Testis (tissue), 2 donors: ENCODE measurements at regions not wholly inside any gene's neighbourhood (a gene's known extent, or its start where the extent isn't known, plus 50 kb on each side); places are given as distances from the start of the nearest gene placed in this dataset.

Experiments used
- DNase-seq: peaks from one replicate; pipeline ENCODE4 v3.0.0-alpha.2; 2019
- H3K27ac ChIP-seq, 2 donors: fragments of 200-600 bp; sonication (generic); one replicate each; pipeline ENCODE4 v1.5.1; 2019
- H3K27me3 ChIP-seq: fragments of 200-600 bp; sonication (generic); one replicate; pipeline ENCODE4 v1.5.1; 2019
- H3K36me3 ChIP-seq: fragments of 200-600 bp; sonication (generic); one replicate; pipeline ENCODE4 v1.5.1; 2017; ENCODE audit warnings: low read depth; ENCODE audit errors: missing control alignments
- H3K4me1 ChIP-seq: fragments of 200-600 bp; sonication (generic); one replicate; pipeline ENCODE4 v1.5.1; 2019
- H3K4me3 ChIP-seq, 2 donors: fragments of 200-600 bp; sonication (generic); one replicate each; pipeline ENCODE4 v1.5.1; 2017 to 2019
- H3K9me3 ChIP-seq: fragments of 200-600 bp; sonication (generic); one replicate; pipeline ENCODE4 v1.5.1; 2017
- POLR2A ChIP-seq: fragments of 450-650 bp; IDR thresholded peaks from one replicate; pipeline ENCODE4 v1.6.1; 2017; ENCODE audit warnings: antibody characterized with exemption, mild to moderate bottlenecking, moderate library complexity
- WGBS, 2 donors: methylation state at CpG; one replicate each; pipeline ENCODE4 v1.1.5; 2018; 5-methylcytosine and 5-hydroxymethylcytosine counted together
- intact Hi-C: fragments of 100-400 bp; cut with DNase I; formaldehyde crosslinking; loops from one replicate; pipeline ENCODE4 v1.15.1; 2023; ENCODE audit warnings: low total_unique reads
- TF ChIP-seq, protein P1 (sequence below), 3 experiments: fragments of 450-650 bp in 2 of 3; fragments of 200-600 bp in 1 of 3; sonication (generic) in 1 of 3; IDR thresholded peaks; one replicate each; pipeline ENCODE4 v1.5.1; 2016 to 2019; ENCODE audit warnings: antibody characterized with exemption in 3 of 3, mild to moderate bottlenecking in 2 of 3, moderate library complexity in 1 of 3

GRCh38 chr4:14708574-14708973, 293.7 kb upstream of the CPEB2 start:
- intact Hi-C loops = no loop called here
- TF ChIP-seq POLR2A = no peak
- TF ChIP-seq, protein P1, sequence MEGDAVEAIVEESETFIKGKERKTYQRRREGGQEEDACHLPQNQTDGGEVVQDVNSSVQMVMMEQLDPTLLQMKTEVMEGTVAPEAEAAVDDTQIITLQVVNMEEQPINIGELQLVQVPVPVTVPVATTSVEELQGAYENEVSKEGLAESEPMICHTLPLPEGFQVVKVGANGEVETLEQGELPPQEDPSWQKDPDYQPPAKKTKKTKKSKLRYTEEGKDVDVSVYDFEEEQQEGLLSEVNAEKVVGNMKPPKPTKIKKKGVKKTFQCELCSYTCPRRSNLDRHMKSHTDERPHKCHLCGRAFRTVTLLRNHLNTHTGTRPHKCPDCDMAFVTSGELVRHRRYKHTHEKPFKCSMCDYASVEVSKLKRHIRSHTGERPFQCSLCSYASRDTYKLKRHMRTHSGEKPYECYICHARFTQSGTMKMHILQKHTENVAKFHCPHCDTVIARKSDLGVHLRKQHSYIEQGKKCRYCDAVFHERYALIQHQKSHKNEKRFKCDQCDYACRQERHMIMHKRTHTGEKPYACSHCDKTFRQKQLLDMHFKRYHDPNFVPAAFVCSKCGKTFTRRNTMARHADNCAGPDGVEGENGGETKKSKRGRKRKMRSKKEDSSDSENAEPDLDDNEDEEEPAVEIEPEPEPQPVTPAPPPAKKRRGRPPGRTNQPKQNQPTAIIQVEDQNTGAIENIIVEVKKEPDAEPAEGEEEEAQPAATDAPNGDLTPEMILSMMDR (IDR thresholded peaks at IDR 0.05) = no peak
- no peak overlapping the region for H3K4me3 ChIP-seq

GRCh38 chr4:14711259-14711658, 291.0 kb upstream of the CPEB2 start:
- TF ChIP-seq, protein P1 (IDR thresholded peaks at IDR 0.05) = no peak
- no peak for TF ChIP-seq POLR2A
- Histone ChIP-seq H3K9me3 (no peaks in the 10 kb centered on the region), H3K27ac (no peak overlapping the region), H3K4me1 (no peaks in the 10 kb centered on the region), H3K36me3 (no peaks in the 10 kb centered on the region), H3K4me3 (no peak overlapping the region), H3K27me3 (no peaks in the 10 kb centered on the region)
- intact Hi-C loops = no loop called here
- WGBS, 2 donors = 78 to 84% methylated on average over 4 of the region's 4 CpGs
- no peak for DNase-seq

More at GRCh38 chr4:14708574-14708973, 293.7 kb upstream of the CPEB2 start:
- DNase-seq = no peak
- Histone ChIP-seq H3K36me3 (no peaks in the 10 kb centered on the region), H3K27me3 (no peaks in the 10 kb centered on the region), H3K27ac (no peak overlapping the region), H3K9me3 (no peaks in the 10 kb centered on the region), H3K4me1 (no peaks in the 10 kb centered on the region)

DNA sequence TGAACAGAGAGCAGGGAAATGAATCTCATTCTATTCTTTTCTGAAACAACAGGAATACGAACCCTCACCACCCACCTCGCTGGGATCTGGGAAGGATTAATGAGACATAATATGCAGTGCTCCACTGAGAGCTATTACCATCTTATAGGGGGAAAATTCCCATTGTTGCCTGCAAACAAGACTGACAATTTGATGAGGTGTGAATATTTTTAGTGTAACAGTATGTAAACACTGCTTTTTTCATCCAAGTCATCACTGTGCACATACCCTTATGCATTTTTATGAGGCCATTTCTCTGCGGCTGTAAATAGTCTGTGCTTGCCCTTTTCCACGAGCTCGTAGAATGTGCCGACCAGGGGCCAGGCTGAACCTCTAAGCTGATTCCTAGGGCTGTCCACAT, 285.6 kb upstream of the CPEB2 start:
- intact Hi-C loops = no loop called here
- Histone ChIP-seq H3K36me3 (no peaks in the 10 kb centered on the region), H3K4me3 (no peak overlapping the region), H3K27ac (no peak overlapping the region), H3K27me3 (no peaks in the 10 kb centered on the region), H3K9me3 (no peaks in the 10 kb centered on the region), H3K4me1 (no peaks in the 10 kb centered on the region)
- DNase-seq = no peak
- WGBS, 2 donors = 84 to 86% methylated on average over 6 of the region's 6 CpGs
- TF ChIP-seq POLR2A = no peak

DNA sequence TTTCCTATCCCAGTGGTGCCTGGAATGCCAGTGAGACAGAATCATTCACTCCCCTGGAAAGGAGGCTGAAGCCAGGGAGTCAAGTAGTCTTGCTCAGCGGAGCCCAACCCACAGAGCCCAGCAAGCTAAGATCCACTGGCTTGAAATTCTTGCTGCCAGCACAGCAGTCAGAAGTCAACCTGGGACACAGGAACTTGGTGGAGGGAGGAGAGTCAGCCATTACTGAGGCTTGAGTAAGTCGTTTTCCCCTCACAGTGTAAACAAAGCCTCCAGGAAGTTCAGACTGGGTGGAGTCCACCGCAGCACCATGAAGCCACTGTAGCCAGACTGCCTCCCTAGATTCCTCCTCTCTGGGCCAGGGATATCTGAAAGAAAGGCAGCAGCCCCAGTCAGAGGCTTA, 283.2 kb upstream of the CPEB2 start:
- TF ChIP-seq, protein P1 (IDR thresholded peaks at IDR 0.05) = no peak
- TF ChIP-seq POLR2A = no peak
- no peaks in the 10 kb centered on the region for H3K27me3 ChIP-seq
- H3K4me3 ChIP-seq = no peak overlapping the region
- no peaks in the 10 kb centered on the region for H3K9me3 ChIP-seq
- H3K36me3 ChIP-seq = no peaks in the 10 kb centered on the region
- no peaks in the 10 kb centered on the region for H3K4me1 ChIP-seq
- H3K27ac ChIP-seq = no peak overlapping the region
- intact Hi-C loops = no loop called here
- no peak for DNase-seq
- 55 to 89% methylated on average over 3 of the region's 3 CpGs for WGBS, 2 donors

DNA sequence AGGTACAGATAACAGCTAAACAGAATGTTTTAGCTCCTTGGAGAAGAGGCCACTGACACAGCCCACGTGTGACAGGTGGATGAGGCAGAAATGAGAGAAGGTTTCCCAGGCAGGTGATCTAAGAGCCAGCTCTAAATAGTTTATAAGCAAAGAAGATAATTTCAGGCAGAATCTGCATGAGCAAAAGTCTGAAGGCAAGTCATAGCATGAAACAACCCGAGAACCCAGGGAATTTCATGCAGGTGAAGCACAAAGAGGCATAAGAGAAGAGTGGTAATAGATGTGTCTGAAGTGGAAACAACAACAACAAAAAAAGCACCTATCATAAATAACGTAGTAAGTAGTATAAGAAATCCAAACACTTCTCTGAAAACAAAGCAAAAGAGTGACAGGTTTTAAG, 275.8 kb upstream of the CPEB2 start:
- Histone ChIP-seq H3K9me3 (no peaks in the 10 kb centered on the region), H3K4me1 (no peaks in the 10 kb centered on the region), H3K4me3 (no peak overlapping the region), H3K27ac (no peak overlapping the region), H3K36me3 (no peaks in the 10 kb centered on the region), H3K27me3 (no peaks in the 10 kb centered on the region)
- TF ChIP-seq, protein P1 (IDR thresholded peaks at IDR 0.05) = no peak
- TF ChIP-seq POLR2A = no peak
- DNase-seq = no peak
- 63 to 85% methylated on average over 3 of the region's 3 CpGs for WGBS, 2 donors
- intact Hi-C loops = no loop called here
